ENCODE measurements at regions not wholly inside any gene's neighbourhood (a gene's known extent, or its start where the extent isn't known, plus 50 kb on each side); places are given as distances from the start of the nearest gene placed in this dataset.

GRCh38 chrX:462853-463252, 76.1 kb upstream of the PPP2R3B start:
- no peak for TF ChIP-seq CTCF (IDR thresholded peaks at IDR 0.05)
- TF ChIP-seq, protein P1, sequence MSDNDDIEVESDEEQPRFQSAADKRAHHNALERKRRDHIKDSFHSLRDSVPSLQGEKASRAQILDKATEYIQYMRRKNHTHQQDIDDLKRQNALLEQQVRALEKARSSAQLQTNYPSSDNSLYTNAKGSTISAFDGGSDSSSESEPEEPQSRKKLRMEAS (CRISPR knock-in tag; IDR thresholded peaks at IDR 0.05): no peak
- TF ChIP-seq FOXJ3 (CRISPR knock-in tag; IDR thresholded peaks at IDR 0.05; ENCODE audit: borderline replicate concordance): no peak

Measured in WTC11 (cell line).